Skeletal muscle satellite cell (primary cell): ENCODE measurements at regions not wholly inside any gene's neighbourhood (a gene's known extent, or its start where the extent isn't known, plus 50 kb on each side); places are given as distances from the start of the nearest gene placed in this dataset. TPM values are rescaled to one million over a fixed set of nuclear protein-coding genes. Genes with fewer than 3 reads are reported as not detected.

Experiments used
- H3K27me3 ChIP-seq: 2 replicates; pipeline ENCODE4 v1.7.0; 2013; ENCODE audit warnings: low read length; ENCODE audit not compliant: control insufficient read depth, insufficient read depth
- H3K36me3 ChIP-seq: 2 replicates; pipeline ENCODE4 v1.7.0; 2013; ENCODE audit warnings: mild to moderate bottlenecking, control low read depth, low read length; ENCODE audit not compliant: insufficient read depth
- H3K4me1 ChIP-seq: 2 replicates; pipeline ENCODE4 v1.7.0; 2013; ENCODE audit warnings: low read length; ENCODE audit not compliant: control insufficient read depth, insufficient read depth
- H3K4me2 ChIP-seq: 2 replicates; pipeline ENCODE4 v1.7.0; 2013; ENCODE audit warnings: mild to moderate bottlenecking, low read length
- H3K4me3 ChIP-seq: 2 replicates; pipeline ENCODE4 v1.7.0; 2013; ENCODE audit warnings: low read length
- H3K9ac ChIP-seq: 2 replicates; pipeline ENCODE4 v1.7.0; 2013; ENCODE audit warnings: mild to moderate bottlenecking, low read depth, low read length, moderate library complexity
- H3K9me3 ChIP-seq: replicated peaks from 2 replicates; pipeline ENCODE4 v1.7.0; 2013; ENCODE audit warnings: mild to moderate bottlenecking, control low read depth, low read length
- small RNA-seq: library from RNA; depleted of rRNA; stranded (forward); fragments of <200 nt; gene quantifications from one replicate; pipeline ENCODE3, GENCODE V24; 2012

DNA sequence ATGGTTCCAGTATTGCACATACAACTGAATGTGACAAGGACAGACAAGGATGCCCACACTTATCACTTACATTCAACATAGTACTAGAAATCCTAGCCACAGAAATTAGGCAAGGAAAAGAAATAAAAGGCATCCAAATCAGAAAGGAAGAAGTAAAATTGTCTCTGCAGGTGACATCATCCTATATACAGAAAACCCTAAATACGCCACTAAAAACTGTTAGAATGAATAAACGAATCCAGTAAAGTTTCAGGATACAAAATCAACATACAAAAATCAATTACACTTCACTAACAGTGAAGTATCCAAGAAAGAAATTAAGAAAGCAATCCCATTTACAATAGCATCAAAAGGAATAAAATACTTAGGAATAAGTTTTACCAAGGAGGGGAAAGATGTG is 66.1 kb downstream of the FAM217A start:
- peaks cover 5% of the 10 kb centered on the region for H3K36me3 ChIP-seq
- no peak overlapping the region for H3K9ac ChIP-seq
- no peaks in the 10 kb centered on the region for H3K27me3 ChIP-seq
- no peak overlapping the region for H3K4me2 ChIP-seq
- H3K9me3 ChIP-seq = no peaks in the 10 kb centered on the region
- no peak overlapping the region for H3K4me3 ChIP-seq
- H3K4me1 ChIP-seq = peaks cover 13% of the 10 kb centered on the region

DNA sequence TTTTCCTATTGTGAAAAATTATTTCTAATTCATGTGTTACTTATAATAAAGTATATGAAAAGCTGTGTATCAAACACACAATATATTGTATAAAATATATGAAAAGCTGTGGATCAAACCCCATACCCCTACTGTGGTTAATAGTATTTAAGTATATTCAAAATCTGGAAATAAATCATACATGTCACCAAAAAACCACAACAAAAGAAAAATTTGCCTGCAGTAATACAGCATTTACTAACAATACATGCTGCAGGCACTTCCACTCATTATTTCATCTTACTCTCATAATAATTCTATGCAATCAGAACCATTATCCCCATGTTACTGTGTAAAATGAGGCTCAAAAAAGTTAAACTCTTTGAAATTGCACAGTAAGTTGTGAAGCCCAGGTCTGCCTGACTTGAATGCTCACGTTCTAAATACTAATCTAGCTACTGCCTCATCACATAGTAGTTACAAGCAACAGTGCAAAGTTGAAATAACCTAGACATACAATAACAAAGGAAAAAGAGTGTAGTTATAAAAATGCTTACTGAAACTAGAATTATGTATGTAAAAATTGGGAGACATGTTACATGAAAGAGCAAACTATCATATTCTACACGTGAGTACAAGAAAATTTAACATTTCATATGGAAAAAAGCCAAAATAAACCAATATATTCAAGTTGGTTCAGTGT is 61.7 kb downstream of the FAM217A start:
- H3K36me3 ChIP-seq = peaks cover 5% of the 10 kb centered on the region
- peak overlapping the region; percentile 94 for H3K4me3 ChIP-seq
- peak overlapping the region; percentile 95 for H3K9ac ChIP-seq
- peak overlapping the region; percentile 97 for H3K4me2 ChIP-seq
- H3K4me1 ChIP-seq = peaks cover 13% of the 10 kb centered on the region
- H3K9me3 ChIP-seq = no peaks in the 10 kb centered on the region
- H3K27me3 ChIP-seq = no peaks in the 10 kb centered on the region

DNA sequence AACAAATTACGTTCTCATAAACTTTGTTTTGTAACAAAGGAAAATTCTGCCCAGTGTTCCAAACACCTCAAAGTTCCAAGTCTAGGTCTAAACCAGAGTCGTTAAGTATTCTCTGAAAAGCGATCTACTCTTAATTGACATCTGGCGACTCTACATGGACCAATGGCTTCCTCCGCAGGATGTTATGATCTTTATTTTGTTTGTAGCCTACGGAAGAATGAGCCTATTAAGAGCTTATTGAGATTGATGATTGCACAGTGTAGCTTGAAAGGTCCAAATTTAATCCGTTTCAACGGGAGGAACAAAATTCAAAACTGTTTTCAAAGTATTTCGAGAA is 61.1 kb downstream of the FAM217A start:
- peak overlapping the region; percentile 97 for H3K4me2 ChIP-seq
- H3K9ac ChIP-seq = peak overlapping the region; percentile 95
- peaks cover 5% of the 10 kb centered on the region for H3K36me3 ChIP-seq
- no peaks in the 10 kb centered on the region for H3K9me3 ChIP-seq
- H3K27me3 ChIP-seq = no peaks in the 10 kb centered on the region
- H3K4me3 ChIP-seq = peak overlapping the region; percentile 94
- H3K4me1 ChIP-seq = peaks cover 18% of the 10 kb centered on the region

DNA sequence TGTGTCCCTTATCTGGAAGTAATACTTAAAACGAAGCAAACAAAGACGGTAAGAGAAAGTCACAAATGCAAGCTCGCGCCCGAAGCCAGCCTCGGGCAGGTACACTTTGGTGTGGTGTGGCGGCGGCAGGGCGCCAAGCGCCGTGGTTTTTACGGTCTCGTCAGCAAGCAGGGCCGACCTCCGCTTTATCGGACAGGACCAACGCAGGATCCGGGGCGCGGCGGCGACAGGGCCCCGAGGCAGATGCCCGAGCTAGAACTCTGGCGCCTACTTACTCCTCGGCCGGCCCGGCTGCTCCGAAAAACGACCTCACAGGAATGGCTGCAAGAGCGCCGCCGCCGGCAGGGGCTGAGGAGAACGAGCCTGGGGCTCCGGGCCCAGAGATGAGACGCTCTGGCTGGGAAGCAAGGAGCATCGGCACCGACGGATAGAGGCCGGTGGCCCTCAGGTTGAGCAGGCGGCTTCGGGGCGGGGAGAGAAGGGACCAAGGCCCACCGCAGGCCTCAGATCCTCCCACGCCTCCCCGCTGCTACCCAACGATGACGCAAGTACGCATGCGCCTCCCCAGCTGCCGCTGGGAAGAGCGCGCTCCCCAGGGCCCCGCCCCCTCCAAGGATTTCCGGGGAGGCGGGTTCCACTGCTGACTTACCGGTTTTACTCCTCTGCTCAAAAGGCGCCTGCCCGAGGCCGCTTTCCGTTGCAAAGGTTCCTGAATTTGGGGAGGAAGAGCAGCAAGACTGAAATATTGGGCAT is 60.6 kb downstream of the FAM217A start:
- H3K36me3 ChIP-seq = peaks cover 4% of the 10 kb centered on the region
- H3K27me3 ChIP-seq = no peaks in the 10 kb centered on the region
- H3K4me2 ChIP-seq = peak overlapping the region; percentile 97
- peak overlapping the region; percentile 95 for H3K9ac ChIP-seq
- no peaks in the 10 kb centered on the region for H3K9me3 ChIP-seq
- H3K4me1 ChIP-seq = peaks cover 21% of the 10 kb centered on the region
- H3K4me3 ChIP-seq = peak overlapping the region; percentile 94

Small RNA genes lying in the stretch of these regions (small RNA-seq; reads per million reads assigned to genes)
- not detected for gene AL590004.1
